DOHH2 (cell line): ENCODE measurements at regions not wholly inside any gene's neighbourhood (a gene's known extent, or its start where the extent isn't known, plus 50 kb on each side); places are given as distances from the start of the nearest gene placed in this dataset.

Source experiments
- H3F3A ChIP-seq: fragments of 200-600 bp; sonication (generic), shearing (Covaris generic); 2 replicates; pipeline ENCODE4 v1.6.0; 2016; ENCODE audit warnings: antibody characterized with exemption, mild to moderate bottlenecking; ENCODE audit not compliant: control insufficient read depth, insufficient read depth
- H3K27ac ChIP-seq: fragments of 200-600 bp; sonication (generic); 2 replicates; pipeline ENCODE4 v1.5.1; 2014; ENCODE audit warnings: low read depth, mild to moderate bottlenecking, low read length, moderate library complexity
- H3K27me3 ChIP-seq: fragments of 200-600 bp; sonication (generic); 2 replicates; pipeline ENCODE4 v1.6.1; 2014; ENCODE audit warnings: mild to moderate bottlenecking, low read length, mixed read lengths; ENCODE audit not compliant: control insufficient read depth
- H3K36me3 ChIP-seq: fragments of 200-600 bp; sonication (generic); 2 replicates; pipeline ENCODE4 v1.6.1; 2014; ENCODE audit warnings: mild to moderate bottlenecking, low read length, moderate library complexity, mixed read lengths; ENCODE audit not compliant: control insufficient read depth
- H3K4me1 ChIP-seq: fragments of 200-600 bp; sonication (generic); 2 replicates; pipeline ENCODE4 v1.6.1; 2014; ENCODE audit warnings: mild to moderate bottlenecking, low read length, mixed read lengths; ENCODE audit not compliant: control insufficient read depth
- H3K4me2 ChIP-seq: fragments of 200-600 bp; sonication (generic); 2 replicates; pipeline ENCODE4 v1.6.0; 2014; ENCODE audit warnings: mild to moderate bottlenecking, low read length, moderate library complexity
- H3K4me3 ChIP-seq: fragments of 200-600 bp; sonication (generic); 2 replicates; pipeline ENCODE4 v1.5.1; 2014; ENCODE audit warnings: mild to moderate bottlenecking, low read length, mixed read lengths
- H3K79me2 ChIP-seq: fragments of 200-600 bp; sonication (generic); 2 replicates; pipeline ENCODE4 v1.6.1; 2014; ENCODE audit warnings: mild to moderate bottlenecking, low read length, mixed read lengths; ENCODE audit not compliant: control insufficient read depth
- H3K9me2 ChIP-seq: fragments of 200-600 bp; sonication (generic); replicated peaks from 2 replicates; pipeline ENCODE4 v1.6.1; 2014; ENCODE audit warnings: mild to moderate bottlenecking, low read length, mixed read lengths; ENCODE audit not compliant: control insufficient read depth
- H3K9me3 ChIP-seq: fragments of 200-600 bp; sonication (generic); 2 replicates; pipeline ENCODE4 v1.6.1; 2014; ENCODE audit warnings: antibody characterized with exemption, low read length, mixed read lengths; ENCODE audit not compliant: control insufficient read depth, insufficient read depth
- H4K20me1 ChIP-seq: fragments of 200-600 bp; sonication (generic); 2 replicates; pipeline ENCODE4 v1.6.0; 2014; ENCODE audit warnings: low read depth, mild to moderate bottlenecking, antibody characterized with exemption, low read length, moderate library complexity; ENCODE audit not compliant: control insufficient read depth, insufficient read depth
- CTCF ChIP-seq: fragments of 200-600 bp; sonication (generic); IDR thresholded peaks from one replicate; pipeline ENCODE4 v1.5.1; 2014; ENCODE audit warnings: antibody characterized with exemption, mild to moderate bottlenecking, low read depth, low read length; ENCODE audit not compliant: poor library complexity, severe bottlenecking
- EZH2phosphoT487 ChIP-seq: fragments of 200-600 bp; sonication (generic); IDR thresholded peaks from 2 replicates; pipeline ENCODE4 v1.6.1; 2017; ENCODE audit warnings: borderline replicate concordance, mild to moderate bottlenecking, antibody characterized with exemption, low read length, moderate library complexity, mixed read lengths

GRCh38 chr17:34770586-34770985 lies 190.7 kb downstream of the CCT6B start:
- Histone ChIP-seq H3K36me3 (no peaks in the 10 kb centered on the region), H3K27me3 (peaks cover 4% of the 10 kb centered on the region), H3K9me2 (no peaks in the 10 kb centered on the region), H3F3A (no peaks in the 10 kb centered on the region), H3K79me2 (no peaks in the 10 kb centered on the region), H3K27ac (no peak overlapping the region), H3K9me3 (no peaks in the 10 kb centered on the region), H3K4me1 (no peaks in the 10 kb centered on the region), H3K4me3 (no peak overlapping the region), H3K4me2 (no peak overlapping the region), H4K20me1 (no peaks in the 10 kb centered on the region)
- no peak for TF ChIP-seq CTCF
- no peak for TF ChIP-seq EZH2phosphoT487

- H4K20me1 ChIP-seq: no peaks in the 10 kb centered on the region
Observed at GRCh38 chr17:34769899-34770298, 190.5 kb downstream of the TMEM132E start.

GRCh38 chr17:34769049-34769448 lies 189.7 kb downstream of the TMEM132E start:
- Histone ChIP-seq H3F3A (no peaks in the 10 kb centered on the region), H3K9me3 (no peaks in the 10 kb centered on the region), H4K20me1 (no peaks in the 10 kb centered on the region), H3K79me2 (no peaks in the 10 kb centered on the region), H3K36me3 (no peaks in the 10 kb centered on the region), H3K9me2 (no peaks in the 10 kb centered on the region), H3K27me3 (no peaks in the 10 kb centered on the region; the same call in 1 of the 2 replicates), H3K4me2 (no peak overlapping the region), H3K27ac (no peak overlapping the region), H3K4me3 (no peak overlapping the region), H3K4me1 (no peaks in the 10 kb centered on the region)
- TF ChIP-seq EZH2phosphoT487 (no peak), CTCF (no peak)

More at GRCh38 chr17:34769899-34770298, 190.5 kb downstream of the TMEM132E start:
- H3K9me3 ChIP-seq: no peaks in the 10 kb centered on the region
- H3K4me3 ChIP-seq: no peak overlapping the region
- H3K36me3 ChIP-seq: no peaks in the 10 kb centered on the region
- H3K27ac ChIP-seq: no peak overlapping the region
- no peaks in the 10 kb centered on the region for H3K9me2 ChIP-seq
- peaks cover 4% of the 10 kb centered on the region for H3K27me3 ChIP-seq
- no peak overlapping the region for H3K4me2 ChIP-seq
- TF ChIP-seq EZH2phosphoT487: no peak
- TF ChIP-seq CTCF: no peak
- no peaks in the 10 kb centered on the region for H3K79me2 ChIP-seq
- no peaks in the 10 kb centered on the region for H3K4me1 ChIP-seq
- no peaks in the 10 kb centered on the region for H3F3A ChIP-seq
